ENCODE measurements at regions not wholly inside any gene's neighbourhood (a gene's known extent, or its start where the extent isn't known, plus 50 kb on each side); places are given as distances from the start of the nearest gene placed in this dataset.
A peak's percentile ranks its signal among the peaks of the same experiment; 100 is the strongest.

DNA sequence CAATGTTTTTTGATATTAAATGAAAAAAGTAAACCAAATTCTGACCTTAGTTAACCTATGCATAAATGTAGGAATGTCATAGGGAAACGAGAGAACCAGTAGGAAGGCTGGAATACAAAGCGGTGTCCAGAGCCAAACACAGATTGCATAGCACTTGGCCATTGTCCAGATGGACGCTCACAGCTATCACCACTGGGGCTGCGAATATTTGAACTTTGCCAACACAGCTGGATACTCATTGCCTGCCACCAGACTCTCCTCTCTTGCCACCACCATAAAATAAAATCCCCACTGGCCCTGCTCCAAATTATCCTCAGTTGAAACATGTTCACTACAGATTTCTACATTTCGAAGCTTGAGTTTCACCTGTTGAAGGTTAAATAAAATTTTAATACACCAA, 159.3 kb upstream of the GULP1 start:
- Histone ChIP-seq H3K27me3 (ENCODE audit: low read depth) (no peaks in the 10 kb centered on the region), H3K36me3 (no peaks in the 10 kb centered on the region), H3K27ac (no peak overlapping the region), H3K9me3 (no peaks in the 10 kb centered on the region), H3K4me3 (no peak overlapping the region), H3K4me1 (no peaks in the 10 kb centered on the region)
- no peak for DNase-seq
- peak in 1 of 2 donors; percentile 13 for ATAC-seq
- intact Hi-C loops (cut with DNase I): no loop called here
- TF ChIP-seq, protein P1, sequence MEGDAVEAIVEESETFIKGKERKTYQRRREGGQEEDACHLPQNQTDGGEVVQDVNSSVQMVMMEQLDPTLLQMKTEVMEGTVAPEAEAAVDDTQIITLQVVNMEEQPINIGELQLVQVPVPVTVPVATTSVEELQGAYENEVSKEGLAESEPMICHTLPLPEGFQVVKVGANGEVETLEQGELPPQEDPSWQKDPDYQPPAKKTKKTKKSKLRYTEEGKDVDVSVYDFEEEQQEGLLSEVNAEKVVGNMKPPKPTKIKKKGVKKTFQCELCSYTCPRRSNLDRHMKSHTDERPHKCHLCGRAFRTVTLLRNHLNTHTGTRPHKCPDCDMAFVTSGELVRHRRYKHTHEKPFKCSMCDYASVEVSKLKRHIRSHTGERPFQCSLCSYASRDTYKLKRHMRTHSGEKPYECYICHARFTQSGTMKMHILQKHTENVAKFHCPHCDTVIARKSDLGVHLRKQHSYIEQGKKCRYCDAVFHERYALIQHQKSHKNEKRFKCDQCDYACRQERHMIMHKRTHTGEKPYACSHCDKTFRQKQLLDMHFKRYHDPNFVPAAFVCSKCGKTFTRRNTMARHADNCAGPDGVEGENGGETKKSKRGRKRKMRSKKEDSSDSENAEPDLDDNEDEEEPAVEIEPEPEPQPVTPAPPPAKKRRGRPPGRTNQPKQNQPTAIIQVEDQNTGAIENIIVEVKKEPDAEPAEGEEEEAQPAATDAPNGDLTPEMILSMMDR (IDR thresholded peaks at IDR 0.05): no peak

DNA sequence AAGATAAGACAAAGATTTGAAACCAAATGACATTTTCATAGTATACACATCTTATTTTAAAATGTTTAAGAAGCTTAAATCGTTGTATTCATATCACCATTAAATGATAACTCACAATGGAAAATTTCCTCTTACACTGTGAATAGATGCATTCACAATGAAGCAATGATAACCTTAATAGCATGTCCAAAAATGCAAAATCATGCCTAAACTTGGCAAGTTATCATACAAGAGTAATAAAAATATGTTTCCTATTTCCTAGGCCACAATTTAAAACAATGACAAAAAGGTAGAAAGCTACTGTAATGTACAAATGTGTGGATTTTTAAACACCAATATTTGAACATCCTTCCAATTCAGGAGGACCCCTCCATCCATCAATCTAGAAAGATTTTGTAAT, 157.4 kb upstream of the GULP1 start:
- TF ChIP-seq, protein P1 (IDR thresholded peaks at IDR 0.05): no peak
- intact Hi-C loops (cut with DNase I): no loop called here
- no peaks in the 10 kb centered on the region for H3K36me3 ChIP-seq
- DNase-seq (no peak), ATAC-seq (no peak)
- no peak overlapping the region for H3K27ac ChIP-seq
- no peak overlapping the region for H3K4me3 ChIP-seq
- H3K27me3 ChIP-seq (ENCODE audit: low read depth): no peaks in the 10 kb centered on the region
- no peaks in the 10 kb centered on the region for H3K4me1 ChIP-seq
- H3K9me3 ChIP-seq: no peaks in the 10 kb centered on the region

DNA sequence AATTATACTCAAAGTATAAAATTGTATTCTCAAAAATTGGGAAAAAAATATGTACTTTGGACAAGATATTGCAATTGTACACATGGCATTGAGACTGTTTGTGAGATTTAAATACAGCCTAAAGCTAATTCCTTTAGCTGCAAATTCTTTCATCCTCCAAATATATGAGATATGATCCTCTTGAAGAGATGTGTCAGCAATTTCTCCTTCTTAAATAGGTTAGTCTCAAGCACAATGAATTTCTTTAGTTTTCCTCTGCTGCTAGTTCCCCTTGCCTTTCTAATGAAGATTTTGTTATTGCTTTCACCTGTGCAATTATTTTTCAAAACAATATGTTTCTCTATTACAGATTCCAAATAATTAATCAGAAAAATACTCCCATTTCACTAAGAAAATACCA, 153.4 kb upstream of the GULP1 start:
- no peak for ATAC-seq
- Histone ChIP-seq H3K9me3 (no peaks in the 10 kb centered on the region), H3K4me1 (no peaks in the 10 kb centered on the region), H3K27ac (no peak overlapping the region), H3K27me3 (ENCODE audit: low read depth) (no peaks in the 10 kb centered on the region), H3K36me3 (no peaks in the 10 kb centered on the region), H3K4me3 (no peak overlapping the region)
- intact Hi-C loops (cut with DNase I): no loop called here
- TF ChIP-seq, protein P1 (IDR thresholded peaks at IDR 0.05): no peak
- DNase-seq: no peak

DNA sequence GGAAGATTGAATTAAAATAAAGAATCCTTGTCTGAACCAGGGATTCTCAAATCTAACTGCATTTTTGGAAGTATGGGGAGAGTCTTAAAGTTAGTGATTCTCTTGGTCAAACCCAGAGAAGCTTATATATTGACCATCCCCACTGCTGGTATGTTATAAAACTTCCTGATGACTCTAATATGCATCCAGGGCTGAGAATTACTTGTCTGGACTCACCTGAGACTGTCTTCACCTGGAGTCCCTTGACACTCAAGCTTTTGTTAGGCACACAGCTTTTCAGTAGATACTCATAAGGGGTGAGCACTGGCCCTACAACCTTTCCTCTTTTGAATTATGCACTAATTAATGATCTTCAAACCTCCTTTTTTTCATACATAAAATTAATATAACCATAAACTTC, 149.6 kb upstream of the GULP1 start:
- TF ChIP-seq, protein P1 (IDR thresholded peaks at IDR 0.05): no peak
- H3K4me1 ChIP-seq: no peaks in the 10 kb centered on the region
- H3K27me3 ChIP-seq (ENCODE audit: low read depth): no peaks in the 10 kb centered on the region
- intact Hi-C loops (cut with DNase I): no loop called here
- H3K36me3 ChIP-seq: no peaks in the 10 kb centered on the region
- H3K4me3 ChIP-seq: no peak overlapping the region
- no peak overlapping the region for H3K27ac ChIP-seq
- DNase-seq (no peak), ATAC-seq (no peak)
- H3K9me3 ChIP-seq: no peaks in the 10 kb centered on the region

DNA sequence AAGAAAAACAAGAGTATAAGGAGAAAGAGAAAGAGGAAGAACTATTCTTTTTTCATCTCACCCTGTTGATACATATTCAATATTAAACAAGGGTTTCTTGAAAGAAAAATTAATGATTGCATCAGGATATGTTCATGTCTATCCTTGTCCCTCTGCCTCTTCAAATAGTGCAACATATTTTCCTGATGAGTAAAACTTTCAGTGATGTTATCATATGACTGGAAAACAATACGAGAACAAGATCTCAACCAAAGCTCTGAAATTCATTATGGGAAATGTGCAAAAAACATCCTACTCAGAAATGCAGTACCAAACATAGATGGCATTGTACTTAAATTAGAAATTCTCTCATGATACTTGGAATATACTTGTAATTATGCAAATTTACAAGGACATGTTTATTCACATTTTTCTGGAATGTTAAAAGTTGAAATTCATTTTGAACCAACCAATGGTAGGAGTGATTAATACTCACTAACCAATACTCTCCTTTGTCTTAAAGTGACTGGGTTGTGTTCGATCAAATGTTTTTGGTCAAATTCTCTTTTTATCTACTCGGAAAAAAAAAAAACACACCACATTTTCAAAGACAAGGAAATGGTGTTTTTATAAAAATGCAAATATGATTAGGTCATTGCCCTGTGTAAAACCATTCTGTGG, 148.9 kb upstream of the GULP1 start:
- DNase-seq: no peak
- H3K9me3 ChIP-seq: no peaks in the 10 kb centered on the region
- H3K36me3 ChIP-seq: no peaks in the 10 kb centered on the region
- H3K4me3 ChIP-seq: no peak overlapping the region
- TF ChIP-seq, protein P1 (IDR thresholded peaks at IDR 0.05): no peak
- H3K27ac ChIP-seq: no peak overlapping the region
- intact Hi-C loops (cut with DNase I): no loop called here
- no peaks in the 10 kb centered on the region for H3K4me1 ChIP-seq
- ATAC-seq: no peak
- H3K27me3 ChIP-seq (ENCODE audit: low read depth): no peaks in the 10 kb centered on the region
